SH-SY5Y (cell line): ENCODE measurements at regions not wholly inside any gene's neighbourhood (a gene's known extent, or its start where the extent isn't known, plus 50 kb on each side); places are given as distances from the start of the nearest gene placed in this dataset.

Experiments used
- GATA2 ChIP-seq: IDR thresholded peaks from 2 replicates; pipeline ENCODE4 v1.6.1; 2011; ENCODE audit warnings: mild to moderate bottlenecking, low read depth, low read length
- GATA3 ChIP-seq: IDR thresholded peaks from 2 replicates; pipeline ENCODE4 v1.6.1; 2011; ENCODE audit warnings: low read depth, mild to moderate bottlenecking, low read length, moderate library complexity

GRCh38 chr7:25889765-25890164 is 262.2 kb upstream of the NFE2L3 start:
- TF ChIP-seq GATA2 (no peak), GATA3 (no peak)
